ENCODE measurements at regions not wholly inside any gene's neighbourhood (a gene's known extent, or its start where the extent isn't known, plus 50 kb on each side); places are given as distances from the start of the nearest gene placed in this dataset.

- TF ChIP-seq, protein P1, sequence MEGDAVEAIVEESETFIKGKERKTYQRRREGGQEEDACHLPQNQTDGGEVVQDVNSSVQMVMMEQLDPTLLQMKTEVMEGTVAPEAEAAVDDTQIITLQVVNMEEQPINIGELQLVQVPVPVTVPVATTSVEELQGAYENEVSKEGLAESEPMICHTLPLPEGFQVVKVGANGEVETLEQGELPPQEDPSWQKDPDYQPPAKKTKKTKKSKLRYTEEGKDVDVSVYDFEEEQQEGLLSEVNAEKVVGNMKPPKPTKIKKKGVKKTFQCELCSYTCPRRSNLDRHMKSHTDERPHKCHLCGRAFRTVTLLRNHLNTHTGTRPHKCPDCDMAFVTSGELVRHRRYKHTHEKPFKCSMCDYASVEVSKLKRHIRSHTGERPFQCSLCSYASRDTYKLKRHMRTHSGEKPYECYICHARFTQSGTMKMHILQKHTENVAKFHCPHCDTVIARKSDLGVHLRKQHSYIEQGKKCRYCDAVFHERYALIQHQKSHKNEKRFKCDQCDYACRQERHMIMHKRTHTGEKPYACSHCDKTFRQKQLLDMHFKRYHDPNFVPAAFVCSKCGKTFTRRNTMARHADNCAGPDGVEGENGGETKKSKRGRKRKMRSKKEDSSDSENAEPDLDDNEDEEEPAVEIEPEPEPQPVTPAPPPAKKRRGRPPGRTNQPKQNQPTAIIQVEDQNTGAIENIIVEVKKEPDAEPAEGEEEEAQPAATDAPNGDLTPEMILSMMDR (IDR thresholded peaks at IDR 0.05): no peak
- TF ChIP-seq POLR2A (IDR thresholded peaks at IDR 0.05): no peak
These were observed 176.9 kb downstream of the UBE2E3 start for GRCh38 chr2:181157326-181157725.

Data from heart left ventricle (tissue), 13 donors.